Thymus (tissue), 11 donors: ENCODE measurements at regions not wholly inside any gene's neighbourhood (a gene's known extent, or its start where the extent isn't known, plus 50 kb on each side); places are given as distances from the start of the nearest gene placed in this dataset.

Experiments
- DNase-seq, 9 donors: peaks; one replicate each; pipeline ENCODE4 v3.0.0-alpha.2; 2013; ENCODE audit warnings: low spot score in 9 of 9, low read depth in 6 of 9, missing footprints in 1 of 9
- H3K27ac ChIP-seq, 2 donors: one replicate each; pipeline ENCODE4 v1.5.1; 2013; ENCODE audit warnings: control low read depth in 1 of 2, low read depth in 1 of 2, low read length in 1 of 2, mild to moderate bottlenecking in 1 of 2, moderate library complexity in 1 of 2
- H3K27me3 ChIP-seq, 2 donors: one replicate each; pipeline ENCODE4 v1.5.1; 2013; ENCODE audit warnings: low read length in 1 of 2; ENCODE audit not compliant: control insufficient read depth in 2 of 2, insufficient read depth in 1 of 2
- H3K36me3 ChIP-seq, 2 donors: one replicate each; pipeline ENCODE4 v1.5.1; 2013; ENCODE audit warnings: low read length in 1 of 2, mild to moderate bottlenecking in 1 of 2, moderate library complexity in 1 of 2; ENCODE audit not compliant: control insufficient read depth in 2 of 2, insufficient read depth in 2 of 2
- H3K4me1 ChIP-seq, 2 donors: one replicate each; pipeline ENCODE4 v1.5.1; 2013; ENCODE audit warnings: low read length in 2 of 2; ENCODE audit not compliant: control insufficient read depth in 2 of 2, insufficient read depth in 2 of 2
- H3K4me3 ChIP-seq, 2 donors: one replicate each; pipeline ENCODE4 v1.5.1; 2013; ENCODE audit warnings: low read length in 2 of 2, control low read depth in 1 of 2, mild to moderate bottlenecking in 1 of 2
- H3K9me3 ChIP-seq, 2 donors: one replicate each; pipeline ENCODE4 v1.5.1; 2013; ENCODE audit warnings: low read length in 1 of 2, mild to moderate bottlenecking in 1 of 2; ENCODE audit not compliant: control insufficient read depth in 2 of 2, insufficient read depth in 1 of 2
- WGBS: extraction: QIAGEN DNeasy Blood & Tissue Kit; methylation state at CpG from one replicate; pipeline ENCODE4 v1.1.7; 2013; 5-methylcytosine and 5-hydroxymethylcytosine counted together
- donor health status: healthy.

- Histone ChIP-seq H3K4me3 (no peak overlapping the region), H3K27ac (no peak overlapping the region), H3K9me3 (no peaks in the 10 kb centered on the region), H3K4me1 (no peaks in the 10 kb centered on the region), H3K36me3 (no peaks in the 10 kb centered on the region), H3K27me3 (no peaks in the 10 kb centered on the region)
- DNase-seq, result no peak
- WGBS, result 91% methylated on average over 8 of the region's 8 CpGs
Measured at GRCh38 chr1:57850176-57850940, 426.5 kb upstream of the DAB1 start.

- Histone ChIP-seq H3K4me1 (no peaks in the 10 kb centered on the region), H3K36me3 (no peaks in the 10 kb centered on the region), H3K9me3 (no peaks in the 10 kb centered on the region), H3K4me3 (no peak overlapping the region), H3K27ac (no peak overlapping the region), H3K27me3 (no peaks in the 10 kb centered on the region)
- DNase-seq, result no peak
Measured at GRCh38 chr1:57848406-57848805, 424.5 kb upstream of the DAB1 start.

GRCh38 chr1:57845041-57845440 is 421.2 kb upstream of the DAB1 start:
- Histone ChIP-seq H3K36me3 (no peaks in the 10 kb centered on the region), H3K27ac (no peak overlapping the region), H3K4me3 (no peak overlapping the region), H3K27me3 (no peaks in the 10 kb centered on the region), H3K9me3 (peaks cover 0 to 6% of the 10 kb centered on the region in 2 donors), H3K4me1 (no peaks in the 10 kb centered on the region)
- DNase-seq, result no peak
- WGBS, result 74% methylated on average over 1 of the region's 1 CpG

- H3K36me3 ChIP-seq, result no peaks in the 10 kb centered on the region
- 84% methylated on average over 3 of the region's 3 CpGs for WGBS
- no peaks in the 10 kb centered on the region for H3K27me3 ChIP-seq
- DNase-seq, result no peak
- no peaks in the 10 kb centered on the region for H3K4me1 ChIP-seq
- no peak overlapping the region for H3K4me3 ChIP-seq
- no peak overlapping the region for H3K27ac ChIP-seq
- H3K9me3 ChIP-seq, result peaks cover 0 to 6% of the 10 kb centered on the region in 2 donors
Measured at GRCh38 chr1:57844382-57844980, 420.6 kb upstream of the DAB1 start.

- Histone ChIP-seq H3K9me3 (peaks cover 0 to 6% of the 10 kb centered on the region in 2 donors), H3K4me1 (no peaks in the 10 kb centered on the region), H3K36me3 (no peaks in the 10 kb centered on the region), H3K27me3 (no peaks in the 10 kb centered on the region), H3K27ac (no peak overlapping the region), H3K4me3 (no peak overlapping the region)
- no peak for DNase-seq
Measured at GRCh38 chr1:57843760-57844159, 419.9 kb upstream of the DAB1 start.

GRCh38 chr1:57839526-57839925 is 415.7 kb upstream of the DAB1 start:
- no peak overlapping the region for H3K27ac ChIP-seq
- H3K9me3 ChIP-seq, result peaks cover 0 to 6% of the 10 kb centered on the region in 2 donors
- 88% methylated on average over 1 of the region's 1 CpG for WGBS
- no peak overlapping the region for H3K4me3 ChIP-seq
- H3K27me3 ChIP-seq, result no peaks in the 10 kb centered on the region
- no peaks in the 10 kb centered on the region for H3K36me3 ChIP-seq
- no peak for DNase-seq
- H3K4me1 ChIP-seq, result no peaks in the 10 kb centered on the region

GRCh38 chr1:57839067-57839466 is 415.2 kb upstream of the DAB1 start:
- Histone ChIP-seq H3K9me3 (peaks cover 0 to 6% of the 10 kb centered on the region in 2 donors), H3K27me3 (no peaks in the 10 kb centered on the region), H3K36me3 (no peaks in the 10 kb centered on the region), H3K4me1 (no peaks in the 10 kb centered on the region), H3K4me3 (no peak overlapping the region), H3K27ac (no peak overlapping the region)
- 96% methylated on average over 1 of the region's 1 CpG for WGBS
- no peak for DNase-seq

- Histone ChIP-seq H3K9me3 (no peaks in the 10 kb centered on the region), H3K4me1 (no peaks in the 10 kb centered on the region), H3K36me3 (no peaks in the 10 kb centered on the region), H3K27me3 (no peaks in the 10 kb centered on the region), H3K27ac (no peak overlapping the region), H3K4me3 (no peak overlapping the region)
- 61% methylated on average over 5 of the region's 5 CpGs for WGBS
- no peak for DNase-seq
Measured at GRCh38 chr1:57835620-57836019, 411.8 kb upstream of the DAB1 start.

GRCh38 chr1:57833296-57833695 is 409.4 kb upstream of the DAB1 start:
- H3K36me3 ChIP-seq, result no peaks in the 10 kb centered on the region
- no peaks in the 10 kb centered on the region for H3K9me3 ChIP-seq
- H3K27ac ChIP-seq, result no peak overlapping the region
- WGBS, result 94% methylated on average over 2 of the region's 2 CpGs
- no peak overlapping the region for H3K4me3 ChIP-seq
- DNase-seq, result no peak
- no peaks in the 10 kb centered on the region for H3K4me1 ChIP-seq
- H3K27me3 ChIP-seq, result no peaks in the 10 kb centered on the region
